Erythroblast (primary cell): ENCODE measurements at regions not wholly inside any gene's neighbourhood (a gene's known extent, or its start where the extent isn't known, plus 50 kb on each side); places are given as distances from the start of the nearest gene placed in this dataset.
A peak's percentile ranks its signal among the peaks of the same experiment; 100 is the strongest.

Source experiments
- DNase-seq, 2 experiments: peaks; one replicate each; lab custom pipeline; 2025; lab: John Stamatoyannopoulos, UW
- GATA1 ChIP-seq: IDR thresholded peaks from 2 replicates; pipeline ENCODE4 v1.6.1; 2011; ENCODE audit warnings: low read depth, mild to moderate bottlenecking, control low read depth, low read length, moderate library complexity
- POLR2A ChIP-seq: IDR thresholded peaks from 2 replicates; pipeline ENCODE4 v1.6.1; 2011; ENCODE audit warnings: mild to moderate bottlenecking, low read length

- DNase-seq = no peak
- no peak for TF ChIP-seq GATA1
- TF ChIP-seq POLR2A = no peak
These were observed 480.9 kb downstream of the CDK5RAP2 start for GRCh38 chr9:120099065-120099464.

- TF ChIP-seq POLR2A (no peak), GATA1 (no peak)
These were observed 481.4 kb downstream of the CDK5RAP2 start for GRCh38 chr9:120098584-120098983.

DNA sequence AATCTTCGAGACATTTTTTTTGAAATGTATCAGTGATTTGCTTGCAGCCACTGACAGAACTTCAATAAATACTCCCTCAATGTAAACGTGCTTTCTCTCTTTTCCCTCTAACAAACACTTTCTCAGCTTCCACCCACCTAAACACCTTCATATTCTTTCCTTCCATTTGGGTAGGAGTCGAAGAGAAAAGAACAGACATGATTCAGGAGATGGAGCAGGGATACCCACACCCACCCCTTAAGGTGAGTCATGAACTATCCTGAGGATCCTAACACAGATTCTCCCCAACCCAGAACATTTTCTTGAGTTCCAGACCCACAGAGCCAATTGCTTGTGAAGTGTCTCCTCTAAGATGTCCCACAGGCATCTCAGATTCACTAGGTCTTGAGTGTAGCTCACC is 488.8 kb downstream of the CDK5RAP2 start:
- no peak for DNase-seq
- TF ChIP-seq POLR2A (no peak), GATA1 (no peak)

More at GRCh38 chr9:120098584-120098983, 481.4 kb downstream of the CDK5RAP2 start:
- no peak for DNase-seq

DNA sequence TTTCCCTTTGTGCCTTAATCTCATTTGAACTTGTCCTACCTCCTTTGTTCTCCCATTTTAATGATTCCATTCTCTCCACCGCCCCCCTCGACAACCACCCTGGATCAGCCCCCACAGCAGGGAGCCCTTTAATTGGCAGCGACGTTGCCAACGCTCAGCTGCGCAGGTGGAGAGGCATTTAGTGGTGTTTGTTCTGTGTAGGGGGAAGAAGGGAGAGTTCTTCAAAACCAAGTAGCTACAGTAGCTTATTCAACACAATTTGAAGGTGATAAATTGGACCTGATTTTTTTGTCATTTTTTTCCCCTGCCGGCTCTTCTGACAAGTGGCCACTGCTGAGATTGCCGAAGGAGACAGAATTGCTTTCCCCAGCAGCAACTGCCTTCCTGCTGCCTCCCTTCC is 499.1 kb downstream of the CDK5RAP2 start:
- TF ChIP-seq GATA1 = no peak
- TF ChIP-seq POLR2A = no peak
- DNase-seq = no peak

- DNase-seq = no peak
- TF ChIP-seq GATA1 = no peak
- TF ChIP-seq POLR2A = no peak
These were observed 501.9 kb downstream of the CDK5RAP2 start for GRCh38 chr9:120078112-120078511.

GRCh38 chr9:120071760-120072159 is 508.2 kb downstream of the CDK5RAP2 start:
- DNase-seq = no peak
- no peak for TF ChIP-seq GATA1
- no peak for TF ChIP-seq POLR2A

DNA sequence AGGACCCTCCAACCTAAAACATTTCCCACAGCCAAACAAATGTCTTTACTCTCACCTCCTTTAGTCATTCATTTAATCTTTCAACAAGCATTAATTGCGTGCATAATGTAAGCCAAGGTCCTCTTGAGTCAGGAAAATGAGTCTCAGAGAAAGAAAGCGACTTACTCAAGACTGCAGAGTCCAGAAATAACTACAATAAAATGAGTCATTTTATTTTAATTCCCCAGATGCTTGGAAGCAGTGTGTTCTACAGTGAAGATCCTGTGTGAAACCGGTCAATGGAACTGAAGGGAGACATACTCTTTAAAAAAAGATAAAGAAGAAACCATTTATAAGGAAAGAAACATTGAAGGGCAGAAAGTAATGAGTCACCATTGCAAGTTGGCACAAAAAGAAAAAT is 513.7 kb downstream of the CDK5RAP2 start:
- no peak for TF ChIP-seq POLR2A
- TF ChIP-seq GATA1 = no peak

GRCh38 chr9:120065151-120065550 is 514.8 kb downstream of the CDK5RAP2 start:
- no peak for TF ChIP-seq GATA1
- no peak for TF ChIP-seq POLR2A
- DNase-seq = no peak

More for the DNA sequence above, 513.7 kb downstream of the CDK5RAP2 start:
- no peak for DNase-seq

DNA sequence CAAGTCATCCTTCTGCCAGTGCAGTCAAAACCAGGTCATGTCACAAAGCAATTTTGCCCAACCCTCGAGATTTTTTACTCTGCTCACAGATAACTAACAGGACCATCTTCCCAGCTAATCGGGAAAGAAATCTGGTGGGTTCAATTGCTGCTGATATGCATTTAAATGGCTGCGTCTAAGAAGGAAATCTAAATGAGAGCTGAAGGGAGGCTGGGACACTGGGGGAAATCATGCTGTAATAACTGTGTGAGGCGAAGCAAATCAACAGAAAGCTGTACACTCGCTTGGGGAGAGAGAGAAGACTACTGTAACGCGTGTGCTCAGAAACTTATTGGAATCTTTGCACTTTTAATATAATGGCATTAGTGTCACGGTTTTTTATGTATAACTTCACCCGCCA is 535.0 kb downstream of the CDK5RAP2 start:
- no peak for DNase-seq
- TF ChIP-seq POLR2A (no peak), GATA1 (no peak)

- TF ChIP-seq POLR2A = no peak
- TF ChIP-seq GATA1 = no peak
- DNase-seq = no peak
These were observed 536.5 kb downstream of the CDK5RAP2 start for GRCh38 chr9:120043448-120043847.

DNA sequence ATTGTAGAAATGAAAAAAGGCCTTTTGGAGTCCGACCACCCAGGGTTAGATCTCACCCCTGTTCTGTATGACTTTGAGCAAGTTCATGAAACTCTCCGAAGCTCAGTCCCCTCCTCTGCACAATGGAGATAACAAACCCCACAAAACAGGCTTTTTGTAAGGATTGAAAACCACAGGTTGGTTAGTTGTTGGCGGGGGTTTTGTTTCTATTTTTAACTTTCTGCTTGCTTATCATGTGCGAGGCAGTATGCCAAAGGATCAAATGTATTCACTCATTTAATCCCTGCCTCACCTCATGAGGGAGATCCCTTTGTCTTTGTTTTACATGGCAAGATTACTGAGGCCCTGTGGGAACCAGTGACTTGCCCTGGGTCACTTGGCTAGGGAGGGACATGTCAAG is 539.1 kb downstream of the CDK5RAP2 start:
- no peak for DNase-seq
- TF ChIP-seq POLR2A (no peak), GATA1 (no peak)

- no peak for TF ChIP-seq POLR2A
- TF ChIP-seq GATA1 = no peak
- DNase-seq = no peak
These were observed 541.6 kb downstream of the CDK5RAP2 start for GRCh38 chr9:120038342-120038741.

GRCh38 chr9:120032639-120033038 is 547.3 kb downstream of the CDK5RAP2 start:
- peak in 1 of 2 experiments; percentile 7 for DNase-seq
- TF ChIP-seq GATA1 (no peak), POLR2A (no peak)

GRCh38 chr9:120030847-120031246 is 549.1 kb downstream of the CDK5RAP2 start:
- TF ChIP-seq GATA1 = no peak
- TF ChIP-seq POLR2A = no peak
- no peak for DNase-seq

GRCh38 chr9:120018550-120018949 is 561.4 kb downstream of the CDK5RAP2 start:
- no peak for TF ChIP-seq GATA1
- no peak for TF ChIP-seq POLR2A
- no peak for DNase-seq
